GM23338 (cell line): ENCODE measurements at regions not wholly inside any gene's neighbourhood (a gene's known extent, or its start where the extent isn't known, plus 50 kb on each side); places are given as distances from the start of the nearest gene placed in this dataset.

Source experiments
- CTCF ChIP-seq, 2 experiments: fragments of 200-600 bp in 1 of 2; sonication (generic) in 1 of 2; conservative IDR thresholded peaks; 2 replicates each; pipeline versions ENCODE4 v1.5.1 to v1.6.1; 2016 to 2017; ENCODE audit warnings: antibody characterized with exemption in 2 of 2, low read depth in 2 of 2, mild to moderate bottlenecking in 2 of 2, moderate library complexity in 1 of 2
- ZNF331 ChIP-seq: fragments of 250-450 bp; sonication (Bioruptor Pico); IDR thresholded peaks from 2 replicates; pipeline ENCODE4 v1.5.0; 2020; ENCODE audit warnings: low read depth, mild to moderate bottlenecking, moderate library complexity

GRCh38 chr15:46960581-46960980, 756.7 kb upstream of the SEMA6D start:
- TF ChIP-seq CTCF (conservative IDR thresholded peaks at IDR 0.05; ENCODE audit: low read depth in 2 of 2) (no peak), ZNF331 (CRISPR knock-in tag) (no peak)
